ENCODE measurements at regions not wholly inside any gene's neighbourhood (a gene's known extent, or its start where the extent isn't known, plus 50 kb on each side); places are given as distances from the start of the nearest gene placed in this dataset.

DNA sequence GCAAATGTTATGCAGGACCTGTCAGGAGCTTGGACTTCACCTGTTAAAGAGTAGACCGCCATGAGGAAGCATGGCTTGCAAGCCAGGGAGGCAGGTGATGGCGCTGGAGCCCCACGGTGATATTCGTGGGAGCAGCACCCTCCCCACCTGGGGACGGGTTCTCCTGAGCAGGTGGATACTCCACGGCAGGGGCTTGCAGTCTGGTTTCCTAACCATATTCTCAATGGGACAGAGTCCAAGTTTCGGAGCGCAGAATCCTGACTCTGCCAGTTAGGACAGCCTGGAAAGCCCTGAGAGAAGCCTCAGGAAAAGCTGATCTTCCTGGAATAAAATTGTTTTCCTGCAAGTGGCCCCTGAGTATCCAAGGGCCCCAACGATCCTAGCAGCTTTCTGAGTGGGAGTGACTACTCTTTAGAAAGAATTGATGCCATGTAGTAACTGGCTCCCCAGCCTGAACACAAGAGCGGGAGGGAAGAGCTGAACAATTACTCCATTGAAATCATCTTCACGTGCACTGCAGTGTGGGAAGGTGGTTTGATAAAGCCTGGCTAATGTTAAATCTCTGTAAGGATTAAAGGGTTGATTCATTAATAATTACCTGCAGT, 146.3 kb upstream of the RAB4A start:
- CTCF ChIA-PET (ENCODE audit: low intra/inter-chr PET ratio, low total read pairs), result no interaction called here
- H3K27ac ChIP-seq (ENCODE audit: extremely low read length, insufficient read depth, low read length), result peak overlapping the region; percentile 67
- TF ChIP-seq, protein P1, sequence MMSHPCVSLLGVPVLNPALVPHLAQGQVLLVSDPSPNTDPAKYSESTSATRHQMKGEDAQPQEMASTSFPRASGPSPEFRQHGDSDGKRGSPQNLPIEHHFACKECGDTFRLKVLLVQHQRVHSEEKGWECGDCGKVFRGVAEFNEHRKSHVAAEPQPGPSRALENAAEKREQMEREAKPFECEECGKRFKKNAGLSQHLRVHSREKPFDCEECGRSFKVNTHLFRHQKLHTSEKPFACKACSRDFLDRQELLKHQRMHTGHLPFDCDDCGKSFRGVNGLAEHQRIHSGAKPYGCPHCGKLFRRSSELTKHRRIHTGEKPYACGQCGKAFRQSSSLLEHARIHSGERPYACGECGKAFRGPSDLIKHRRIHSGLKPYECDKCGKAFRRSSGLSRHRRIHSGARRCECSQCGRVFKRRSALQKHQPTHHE (CRISPR knock-in tag; IDR thresholded peaks at IDR 0.05; ENCODE audit: borderline replicate concordance), result no peak
- TF ChIP-seq ASH2L (IDR thresholded peaks at IDR 0.05; ENCODE audit: insufficient read length, low read depth, low read length), result peak; percentile 36
- 0 out of 2 replicates have a peak, but pooled peaks have one; percentile 17 for TF ChIP-seq ZNF644 (CRISPR knock-in tag; IDR thresholded peaks at IDR 0.05; ENCODE audit: low read depth)
- TF ChIP-seq TCF7L2 (IDR thresholded peaks at IDR 0.05; ENCODE audit: low read depth, low read length), result no peak
- TF ChIP-seq KLF16 (CRISPR knock-in tag; IDR thresholded peaks at IDR 0.05), result 0 out of 4 replicates have a peak, but pooled peaks of 1 of the 2 experiments have one; percentile 19
- TF ChIP-seq ZNF773 (CRISPR knock-in tag; IDR thresholded peaks at IDR 0.05; ENCODE audit: borderline replicate concordance), result no peak
- peak; percentile 42; the same call in 1 of the 2 replicates for TF ChIP-seq PHF21A (CRISPR knock-in tag; IDR thresholded peaks at IDR 0.05)
- no peak for TF ChIP-seq ONECUT2 (CRISPR knock-in tag; IDR thresholded peaks at IDR 0.05)
- no peak for TF ChIP-seq ZNF329 (CRISPR knock-in tag; IDR thresholded peaks at IDR 0.05; ENCODE audit: low read depth)
- TF ChIP-seq, protein P2, sequence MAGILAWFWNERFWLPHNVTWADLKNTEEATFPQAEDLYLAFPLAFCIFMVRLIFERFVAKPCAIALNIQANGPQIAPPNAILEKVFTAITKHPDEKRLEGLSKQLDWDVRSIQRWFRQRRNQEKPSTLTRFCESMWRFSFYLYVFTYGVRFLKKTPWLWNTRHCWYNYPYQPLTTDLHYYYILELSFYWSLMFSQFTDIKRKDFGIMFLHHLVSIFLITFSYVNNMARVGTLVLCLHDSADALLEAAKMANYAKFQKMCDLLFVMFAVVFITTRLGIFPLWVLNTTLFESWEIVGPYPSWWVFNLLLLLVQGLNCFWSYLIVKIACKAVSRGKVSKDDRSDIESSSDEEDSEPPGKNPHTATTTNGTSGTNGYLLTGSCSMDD (CRISPR knock-in tag; IDR thresholded peaks at IDR 0.05), result no peak
- peak in 1 of 2 experiments; percentile 16; a peak in 1 of 4 replicates for TF ChIP-seq EP300 (IDR thresholded peaks at IDR 0.05; ENCODE audit: low read depth in 2 of 2, low read length in 2 of 2)
- TF ChIP-seq EP300 (CRISPR knock-in tag; IDR thresholded peaks at IDR 0.05; ENCODE audit: borderline replicate concordance), result no peak
- TF ChIP-seq ATM (IDR thresholded peaks at IDR 0.05; ENCODE audit: borderline replicate concordance), result no peak
- TF ChIP-seq MXD4 (CRISPR knock-in tag; IDR thresholded peaks at IDR 0.05), result no peak
- TF ChIP-seq, protein P3, sequence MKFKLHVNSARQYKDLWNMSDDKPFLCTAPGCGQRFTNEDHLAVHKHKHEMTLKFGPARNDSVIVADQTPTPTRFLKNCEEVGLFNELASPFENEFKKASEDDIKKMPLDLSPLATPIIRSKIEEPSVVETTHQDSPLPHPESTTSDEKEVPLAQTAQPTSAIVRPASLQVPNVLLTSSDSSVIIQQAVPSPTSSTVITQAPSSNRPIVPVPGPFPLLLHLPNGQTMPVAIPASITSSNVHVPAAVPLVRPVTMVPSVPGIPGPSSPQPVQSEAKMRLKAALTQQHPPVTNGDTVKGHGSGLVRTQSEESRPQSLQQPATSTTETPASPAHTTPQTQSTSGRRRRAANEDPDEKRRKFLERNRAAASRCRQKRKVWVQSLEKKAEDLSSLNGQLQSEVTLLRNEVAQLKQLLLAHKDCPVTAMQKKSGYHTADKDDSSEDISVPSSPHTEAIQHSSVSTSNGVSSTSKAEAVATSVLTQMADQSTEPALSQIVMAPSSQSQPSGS (CRISPR knock-in tag; IDR thresholded peaks at IDR 0.05), result no peak
- no peak for TF ChIP-seq NFKBIZ (CRISPR knock-in tag; IDR thresholded peaks at IDR 0.05)
- TF ChIP-seq RORA (CRISPR knock-in tag; IDR thresholded peaks at IDR 0.05), result no peak
- TF ChIP-seq, protein P4, sequence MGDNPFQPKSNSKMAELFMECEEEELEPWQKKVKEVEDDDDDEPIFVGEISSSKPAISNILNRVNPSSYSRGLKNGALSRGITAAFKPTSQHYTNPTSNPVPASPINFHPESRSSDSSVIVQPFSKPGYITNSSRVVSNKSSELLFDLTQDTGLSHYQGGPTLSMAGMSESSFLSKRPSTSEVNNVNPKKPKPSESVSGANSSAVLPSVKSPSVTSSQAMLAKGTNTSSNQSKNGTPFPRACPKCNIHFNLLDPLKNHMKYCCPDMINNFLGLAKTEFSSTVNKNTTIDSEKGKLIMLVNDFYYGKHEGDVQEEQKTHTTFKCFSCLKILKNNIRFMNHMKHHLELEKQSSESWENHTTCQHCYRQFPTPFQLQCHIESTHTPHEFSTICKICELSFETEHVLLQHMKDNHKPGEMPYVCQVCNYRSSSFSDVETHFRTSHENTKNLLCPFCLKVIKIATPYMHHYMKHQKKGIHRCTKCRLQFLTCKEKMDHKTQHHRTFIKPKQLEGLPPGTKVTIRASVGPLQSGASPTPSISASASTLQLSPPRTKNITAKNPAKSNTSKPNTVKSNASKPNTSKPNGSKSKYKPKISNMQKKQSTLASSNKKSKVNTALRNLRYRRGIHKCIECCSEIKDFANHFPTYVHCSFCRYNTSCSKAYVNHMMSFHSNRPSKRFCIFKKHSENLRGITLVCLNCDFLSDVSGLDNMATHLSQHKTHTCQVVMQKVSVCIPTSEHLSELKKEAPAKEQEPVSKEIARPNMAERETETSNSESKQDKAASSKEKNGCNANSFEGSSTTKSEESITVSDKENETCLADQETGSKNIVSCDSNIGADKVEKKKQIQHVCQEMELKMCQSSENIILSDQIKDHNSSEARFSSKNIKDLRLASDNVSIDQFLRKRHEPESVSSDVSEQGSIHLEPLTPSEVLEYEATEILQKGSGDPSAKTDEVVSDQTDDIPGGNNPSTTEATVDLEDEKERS (CRISPR knock-in tag; IDR thresholded peaks at IDR 0.05), result peak; percentile 30; the same call in 1 of the 2 replicates
- no peak for TF ChIP-seq GATAD1 (CRISPR knock-in tag; IDR thresholded peaks at IDR 0.05)

More for the DNA sequence above, 146.3 kb upstream of the RAB4A start:
- BruUV-seq (replicated peaks), result no TSS peak
- H2AFZ ChIP-seq (ENCODE audit: low read length), result no peak overlapping the region
- H3K79me2 ChIP-seq (ENCODE audit: insufficient read depth, low read length), result no peaks in the 10 kb centered on the region
- H3K36me3 ChIP-seq (replicated peaks in 1 of 2; ENCODE audit: control insufficient read depth in 1 of 2, insufficient read depth in 2 of 2, low read length in 2 of 2), result no peaks in the 10 kb centered on the region
- H3K9ac ChIP-seq (ENCODE audit: insufficient read depth, low read depth, low read length), result peak overlapping the region; percentile 55
- intact Hi-C loops (cut with micrococcal nuclease; ENCODE audit: unreplicated experiment) (no loop called here), in situ Hi-C loops (cut with HindIII; ENCODE audit: extremely low pct_ligation_motif_present, low pct_unique_long_range_greater_than_20kb) (no loop called here)
- 29% methylated on average over 10 of the region's 11 CpGs for WGBS (ENCODE audit: low lambda C conversion rate)
- peak; percentile 73 for DNase-seq (ENCODE audit: low spot score)
- no peaks in the 10 kb centered on the region for H3K27me3 ChIP-seq (ENCODE audit: control insufficient read depth in 1 of 2, insufficient read depth in 2 of 2, low read length in 2 of 2)
- H3K4me2 ChIP-seq (ENCODE audit: low read depth, low read length), result peak overlapping the region; percentile 30; the same call in 1 of the 2 replicates
- FAIRE-seq, result peak; percentile 60
- H3K9me3 ChIP-seq (ENCODE audit: low read length), result no peaks in the 10 kb centered on the region
- peaks cover 54% of the 10 kb centered on the region for H3K4me1 ChIP-seq (ENCODE audit: insufficient read depth, low read length)
- no peak overlapping the region for H3K4me3 ChIP-seq (replicated peaks in 1 of 3; ENCODE audit: insufficient read depth in 1 of 3, low read depth in 2 of 3, low read length in 3 of 3)
- POLR2A ChIA-PET, result interaction anchor here (1.0 to 2.0 kb wide), 3 partner anchors 11 to 389 kb away, joined by 3 to 7 read pairs (median 3); partner anchors contain the start of gene RHOU
- peak; percentile 77 for ATAC-seq
- H4K20me1 ChIP-seq (ENCODE audit: insufficient read depth, low read length), result no peaks in the 10 kb centered on the region

Data from HepG2 (cell line).